ENCODE measurements at regions not wholly inside any gene's neighbourhood (a gene's known extent, or its start where the extent isn't known, plus 50 kb on each side); places are given as distances from the start of the nearest gene placed in this dataset.

DNA sequence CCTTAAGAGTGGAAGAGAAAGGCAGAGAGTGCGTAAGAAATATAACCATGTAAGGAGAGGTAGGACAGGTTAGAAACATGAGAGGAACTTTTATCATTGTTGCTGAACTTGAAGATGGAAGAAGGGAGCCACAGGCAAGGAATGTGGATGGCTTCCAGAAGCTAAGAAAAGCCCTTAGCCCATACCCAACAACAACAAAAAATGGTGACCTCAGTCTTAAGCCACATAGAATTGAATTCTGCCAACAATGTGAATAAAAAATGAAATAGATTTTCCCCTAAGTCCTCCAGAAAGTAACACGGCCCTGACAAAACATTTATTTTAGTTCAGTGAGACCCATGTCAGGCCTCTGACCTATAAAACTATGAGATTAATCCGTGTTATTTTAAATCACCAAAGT is 767.3 kb downstream of the FAM181B start:
- DNase-seq: no peak

DNA sequence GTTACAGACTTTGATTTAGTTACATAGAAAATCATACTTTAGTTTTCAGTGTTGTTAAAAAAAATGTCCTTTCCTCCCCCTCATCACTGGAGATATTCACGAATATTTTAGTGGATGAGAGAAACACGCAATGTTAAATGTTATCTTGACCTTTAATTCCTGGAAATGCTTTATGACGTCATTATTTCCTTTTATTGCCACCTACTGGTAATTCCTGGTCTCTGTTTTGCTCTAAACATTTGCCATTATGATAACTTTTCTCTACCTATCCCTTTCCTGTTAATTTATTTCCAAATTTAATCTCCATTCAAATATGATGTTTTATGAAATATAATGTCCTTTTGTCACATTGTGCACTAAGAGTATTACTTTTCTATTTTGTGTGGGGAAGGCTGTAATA is 770.6 kb downstream of the FAM181B start:
- DNase-seq: no peak

- no peak for DNase-seq
Measured at GRCh38 chr11:81960443-81960842, 773.2 kb downstream of the FAM181B start.

GRCh38 chr11:81959341-81959740 is 774.3 kb downstream of the FAM181B start:
- DNase-seq: no peak

GRCh38 chr11:81954301-81954700 is 779.4 kb downstream of the FAM181B start:
- peak; percentile 3 to 5 for DNase-seq

DNA sequence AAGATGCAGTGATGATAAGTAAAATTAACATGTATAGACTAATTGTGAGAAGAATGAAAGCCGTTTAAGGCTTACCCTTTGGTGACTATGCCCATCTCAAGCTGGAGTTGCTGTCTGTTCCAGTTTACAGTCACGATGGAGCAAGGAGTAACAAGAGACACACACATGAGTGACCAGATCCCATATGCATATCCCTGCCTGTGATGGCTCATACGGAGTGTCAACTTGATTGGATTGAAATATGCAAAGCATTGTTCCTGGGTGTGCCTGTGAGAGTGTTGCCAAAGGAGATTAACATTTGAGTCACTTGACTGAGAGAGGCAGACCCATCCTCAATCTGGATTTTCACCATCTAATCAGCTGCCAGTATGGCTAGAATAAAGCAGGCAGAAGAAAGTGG is 786.8 kb downstream of the FAM181B start:
- DNase-seq: no peak

DNA sequence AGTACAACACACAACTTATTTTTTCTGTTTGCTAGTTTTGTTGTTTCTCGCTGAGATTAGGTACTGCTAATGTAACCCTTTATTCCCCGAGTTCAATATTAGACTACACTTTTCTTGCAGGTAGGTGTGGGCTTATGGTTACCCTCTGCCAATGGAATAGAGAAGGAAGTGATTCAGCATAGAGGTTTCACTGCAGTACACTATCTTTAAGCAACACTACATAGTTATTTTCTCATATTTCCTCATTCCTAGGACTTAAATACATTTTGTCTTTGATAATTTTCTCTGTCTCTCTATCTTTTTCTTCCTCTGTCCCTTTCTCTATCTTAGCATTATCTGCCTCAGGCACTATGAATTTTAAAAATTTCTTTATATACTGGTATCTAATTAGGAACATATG is 791.0 kb downstream of the FAM181B start:
- DNase-seq: no peak

- no peak for DNase-seq
Measured at GRCh38 chr11:81941998-81942397, 791.7 kb downstream of the FAM181B start.

GRCh38 chr11:81932303-81932702 is 801.4 kb downstream of the FAM181B start:
- no peak for DNase-seq

GRCh38 chr11:81920205-81920604 is 813.5 kb downstream of the FAM181B start:
- no peak for DNase-seq

- DNase-seq: no peak
Measured at GRCh38 chr11:81916451-81916850, 817.2 kb downstream of the FAM181B start.

- DNase-seq: no peak
Measured at GRCh38 chr11:81915045-81915444, 818.6 kb downstream of the FAM181B start.

DNA sequence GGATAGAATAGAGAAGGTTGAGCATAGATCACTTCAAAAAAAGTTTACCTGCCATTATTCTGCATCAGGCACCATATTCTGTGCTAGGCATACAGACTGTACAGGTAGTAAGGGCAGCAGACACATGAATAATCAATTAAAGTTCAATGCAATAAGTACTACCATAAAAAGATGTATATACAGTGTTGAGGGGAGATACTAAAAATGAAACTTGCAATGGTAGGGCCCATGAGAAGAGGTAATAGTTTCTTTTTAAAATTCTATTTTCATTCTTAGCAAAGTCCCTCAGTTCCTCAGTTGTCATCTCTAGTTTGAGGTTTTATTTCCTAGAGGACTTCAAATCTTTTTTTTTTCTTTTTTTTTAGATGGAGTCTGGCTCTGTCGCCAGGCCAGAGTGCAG is 819.9 kb downstream of the FAM181B start:
- no peak for DNase-seq

DNA sequence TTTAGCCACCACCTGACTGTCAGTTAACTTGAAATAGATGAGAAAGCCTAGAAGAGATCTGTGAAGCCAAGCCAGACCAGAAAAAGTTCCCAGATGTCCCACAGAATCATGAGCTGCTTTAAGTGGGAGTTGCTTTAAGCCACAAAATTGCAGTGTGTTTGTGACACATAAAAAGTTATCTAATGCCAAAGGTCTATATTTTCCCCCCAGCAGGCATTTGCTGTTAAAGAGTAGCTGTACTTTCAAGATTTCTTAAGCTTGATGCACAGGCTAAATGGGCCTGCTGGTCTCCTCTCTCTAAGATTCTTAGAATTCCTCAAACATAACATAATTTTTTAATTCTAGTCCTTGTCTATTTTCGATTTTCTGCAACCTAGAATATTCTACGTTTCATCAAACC is 825.7 kb downstream of the FAM181B start:
- no peak for DNase-seq

- DNase-seq: no peak
Measured at GRCh38 chr11:81899156-81899555, 834.5 kb downstream of the FAM181B start.

- no peak for DNase-seq
Measured at GRCh38 chr11:81897639-81898038, 836.0 kb downstream of the FAM181B start.

DNA sequence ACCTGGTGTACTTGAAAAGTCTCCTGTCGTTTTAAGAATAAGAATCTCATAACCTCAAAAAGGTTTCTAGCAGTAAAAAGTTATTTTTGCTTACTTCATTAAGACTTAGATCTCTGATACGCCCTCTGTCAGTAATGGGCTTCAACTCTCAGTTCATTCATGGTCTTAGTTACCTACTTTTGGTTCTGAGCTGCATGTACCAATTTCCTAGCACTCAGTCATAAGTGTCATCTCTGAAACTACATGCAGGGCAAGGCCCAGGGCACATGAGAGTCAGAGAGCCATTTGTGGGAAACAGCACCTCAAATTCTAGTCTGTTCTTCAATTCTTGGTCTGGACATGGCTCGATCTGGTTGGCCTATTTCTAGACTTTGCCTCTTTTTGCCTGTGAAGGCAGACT is 838.4 kb downstream of the FAM181B start:
- no peak for DNase-seq

GRCh38 chr11:81892770-81893635 is 840.7 kb downstream of the FAM181B start:
- DNase-seq: no peak

- DNase-seq: no peak
Measured at GRCh38 chr11:81888391-81888790, 845.3 kb downstream of the FAM181B start.

- no peak for DNase-seq
Measured at GRCh38 chr11:81887671-81888070, 846.0 kb downstream of the FAM181B start.

GRCh38 chr11:81886406-81887075 is 847.1 kb downstream of the FAM181B start:
- DNase-seq: no peak

- no peak for DNase-seq
Measured at GRCh38 chr11:81874635-81875034, 859.0 kb downstream of the FAM181B start.

DNA sequence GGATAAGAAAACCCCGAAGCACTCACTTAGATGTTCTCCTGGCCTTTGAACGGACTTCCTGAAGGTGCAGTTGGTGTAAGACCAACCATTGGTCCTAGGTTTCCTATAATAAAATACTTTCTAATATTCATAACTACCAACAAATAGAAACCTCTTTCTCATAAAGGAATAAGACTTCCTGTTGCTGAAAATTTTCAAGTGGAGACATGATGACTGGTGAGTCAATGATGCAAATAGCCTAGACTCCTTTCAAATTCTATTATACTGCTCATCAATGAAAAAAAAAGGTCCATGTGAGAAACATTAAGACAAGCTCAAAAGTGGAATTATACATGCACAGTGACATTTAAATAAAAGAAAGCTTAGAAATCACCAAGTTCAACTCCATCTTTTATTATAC is 862.8 kb downstream of the FAM181B start:
- no peak for DNase-seq

DNA sequence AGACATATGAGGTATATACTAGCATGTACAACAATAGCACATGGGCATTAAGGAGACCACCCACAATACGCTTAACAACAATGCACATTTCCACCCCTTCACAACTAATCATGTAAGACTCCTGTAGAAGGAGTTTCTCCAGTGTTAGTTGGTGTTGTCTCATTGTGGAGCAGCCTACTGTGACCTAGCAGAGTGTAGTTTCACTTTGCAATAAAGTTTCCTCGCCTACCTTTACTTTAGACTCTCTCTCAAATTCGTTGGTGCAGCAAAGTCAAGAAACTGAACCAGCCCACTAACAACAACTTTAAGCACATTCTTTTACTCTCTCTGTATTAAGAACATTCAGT is 863.6 kb downstream of the FAM181B start:
- DNase-seq: no peak
